Stimulated activated naive CD8-positive, alpha-beta T cell treated with anti-CD3 and anti-CD28 coated beads, Interleukin-15, amount 100 ng/mL, for 72 hours (primary cell): ENCODE measurements at regions not wholly inside any gene's neighbourhood (a gene's known extent, or its start where the extent isn't known, plus 50 kb on each side); places are given as distances from the start of the nearest gene placed in this dataset.
"Not testable (repeated sequence)": the region's sequence is repeated elsewhere in the genome, so short reads cannot be mapped to it uniquely, and the experiment has no call there.

Experiments used
- ATAC-seq: fragments of 150-1000 bp; cut with Tn5 transposase; 2 replicates; pipeline ENCODE4 v1.10.0; 2021; ENCODE audit warnings: mild to moderate bottlenecking, moderate library complexity
- DNase-seq, 2 donors: peaks; one replicate each; pipeline ENCODE4 v3.0.0; 2021 to 2022
- H3K27ac Mint-ChIP-seq, 2 donors: one replicate each; pipeline ENCODE4 v1.8.0; 2022; ENCODE audit warnings: mild to moderate bottlenecking in 2 of 2, mixed read lengths in 2 of 2, moderate library complexity in 2 of 2
- H3K27me3 Mint-ChIP-seq: one replicate; pipeline ENCODE4 v1.8.0; 2022; ENCODE audit warnings: mixed read lengths
- H3K4me1 Mint-ChIP-seq: one replicate; pipeline ENCODE4 v1.8.0; 2022; ENCODE audit warnings: mild to moderate bottlenecking, mixed read lengths
- H3K4me3 Mint-ChIP-seq, 2 donors: one replicate each; pipeline ENCODE4 v1.8.0; 2022; ENCODE audit warnings: mild to moderate bottlenecking in 2 of 2, mixed read lengths in 2 of 2, moderate library complexity in 1 of 2
- H3K9me3 Mint-ChIP-seq, 2 donors: one replicate each; pipeline ENCODE4 v1.8.0; 2022; ENCODE audit warnings: mixed read lengths in 2 of 2

DNA sequence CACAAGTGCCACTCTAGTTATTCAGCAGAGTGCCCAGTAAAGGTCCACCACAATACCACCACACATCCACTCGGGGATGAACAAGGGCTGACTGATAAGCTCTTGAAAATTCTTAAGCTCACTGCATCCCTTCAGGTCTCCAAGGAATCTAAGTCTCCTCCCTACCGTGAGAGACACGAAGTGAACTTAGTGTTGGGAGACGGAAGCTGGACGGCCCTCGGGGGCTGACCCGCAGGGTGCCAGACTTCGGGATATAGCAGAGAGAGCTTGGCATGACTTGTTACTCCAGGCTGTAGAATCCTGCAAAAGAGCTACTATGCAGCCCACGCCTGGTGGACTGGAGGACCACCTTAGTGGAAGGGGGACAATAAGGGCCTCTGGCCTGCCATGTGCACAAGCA is 75.1 kb downstream of the LYZL1 start:
- not testable (repeated sequence) for H3K4me1 Mint-ChIP-seq, DNase-seq, ATAC-seq, H3K9me3 Mint-ChIP-seq, H3K27me3 Mint-ChIP-seq, H3K4me3 Mint-ChIP-seq, H3K27ac Mint-ChIP-seq

DNA sequence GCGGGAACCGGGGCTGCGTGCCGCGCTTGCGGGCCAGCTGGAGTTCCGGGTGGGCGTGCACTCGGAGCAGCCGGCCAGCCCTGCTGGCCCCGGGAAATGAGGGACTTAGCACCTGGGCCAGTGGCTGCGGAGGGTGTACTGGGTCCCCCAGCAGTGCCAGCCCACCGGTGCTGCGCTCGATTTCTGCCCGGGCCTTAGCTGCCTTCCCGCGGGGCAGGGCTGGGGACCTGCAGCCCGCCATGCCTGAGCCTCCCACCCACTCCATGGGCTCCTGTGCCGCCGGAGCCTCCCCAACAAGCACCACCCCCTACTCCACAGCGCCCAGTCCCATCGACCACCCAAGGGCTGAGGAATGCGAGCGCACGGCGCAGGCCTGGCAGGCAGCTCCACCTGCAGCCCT is 77.3 kb downstream of the LYZL1 start:
- peaks cover 28% of the 10 kb centered on the region for H3K27me3 Mint-ChIP-seq
- not testable (repeated sequence) for H3K4me1 Mint-ChIP-seq, H3K9me3 Mint-ChIP-seq, ATAC-seq, DNase-seq, H3K4me3 Mint-ChIP-seq, H3K27ac Mint-ChIP-seq

GRCh38 chr10:29369419-29369818 is 80.5 kb downstream of the LYZL1 start:
- H3K9me3 Mint-ChIP-seq: no peaks in the 10 kb centered on the region

GRCh38 chr10:29370097-29371092 is 81.5 kb downstream of the LYZL1 start:
- Mint-ChIP-seq H3K4me1 (no peaks in the 10 kb centered on the region), H3K27me3 (peaks cover 38% of the 10 kb centered on the region), H3K9me3 (no peaks in the 10 kb centered on the region), H3K4me3 (no peak overlapping the region), H3K27ac (no peak overlapping the region)
- DNase-seq: no peak
- no peak for ATAC-seq

More at GRCh38 chr10:29369419-29369818, 80.5 kb downstream of the LYZL1 start:
- H3K27me3 Mint-ChIP-seq: peaks cover 38% of the 10 kb centered on the region
- H3K27ac Mint-ChIP-seq: peak overlapping the region in 1 of 2 donors; percentile 56
- no peak overlapping the region for H3K4me3 Mint-ChIP-seq
- H3K4me1 Mint-ChIP-seq: no peaks in the 10 kb centered on the region
- no peak for ATAC-seq
- no peak for DNase-seq

DNA sequence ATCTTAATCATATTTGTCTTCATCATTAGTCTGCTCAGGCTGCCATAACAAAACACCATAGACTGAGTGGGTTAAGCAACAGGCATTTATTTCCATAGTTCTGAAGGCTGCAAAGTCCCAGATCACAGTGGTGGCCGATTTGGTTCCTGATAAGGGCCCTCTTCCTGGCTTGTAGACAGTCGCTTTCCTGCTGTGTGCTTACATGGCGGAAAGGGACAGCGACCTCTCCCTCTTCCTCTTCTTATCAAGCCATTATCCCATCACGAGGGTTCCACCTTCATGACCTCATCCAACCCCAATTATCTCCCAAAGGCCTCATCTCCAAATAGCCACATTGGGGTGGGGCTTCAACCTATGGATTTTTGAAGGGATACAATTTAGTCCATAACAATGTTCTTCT is 84.0 kb downstream of the LYZL1 start:
- no peaks in the 10 kb centered on the region for H3K4me1 Mint-ChIP-seq
- DNase-seq (no peak), ATAC-seq (no peak)
- no peak overlapping the region for H3K27ac Mint-ChIP-seq
- peaks cover 38% of the 10 kb centered on the region for H3K27me3 Mint-ChIP-seq
- H3K9me3 Mint-ChIP-seq: no peaks in the 10 kb centered on the region
- no peak overlapping the region for H3K4me3 Mint-ChIP-seq

DNA sequence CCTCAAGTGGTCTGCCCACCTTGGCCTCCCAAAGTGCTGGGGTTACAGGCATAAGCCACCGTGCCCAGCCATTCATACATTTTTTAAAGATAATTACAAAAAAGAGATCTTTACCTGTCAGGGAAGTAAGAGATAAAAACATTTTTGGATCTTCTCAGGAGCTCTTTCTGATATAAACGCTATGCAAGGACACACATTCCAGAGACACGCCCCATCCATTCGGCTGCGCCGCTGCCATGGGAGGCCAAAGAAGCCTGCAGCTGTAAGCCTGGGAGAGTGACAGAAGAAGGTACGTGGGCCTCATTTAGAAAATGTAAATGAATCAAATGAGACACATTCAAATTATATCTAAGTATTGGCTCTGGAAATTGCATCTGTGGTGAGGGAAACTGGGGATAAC is 85.3 kb downstream of the LYZL1 start:
- no peak for ATAC-seq
- Mint-ChIP-seq H3K4me1 (no peaks in the 10 kb centered on the region), H3K27me3 (peaks cover 31% of the 10 kb centered on the region), H3K9me3 (no peaks in the 10 kb centered on the region), H3K27ac (peak overlapping the region in 1 of 2 donors; percentile 22), H3K4me3 (no peak overlapping the region)
- no peak for DNase-seq

DNA sequence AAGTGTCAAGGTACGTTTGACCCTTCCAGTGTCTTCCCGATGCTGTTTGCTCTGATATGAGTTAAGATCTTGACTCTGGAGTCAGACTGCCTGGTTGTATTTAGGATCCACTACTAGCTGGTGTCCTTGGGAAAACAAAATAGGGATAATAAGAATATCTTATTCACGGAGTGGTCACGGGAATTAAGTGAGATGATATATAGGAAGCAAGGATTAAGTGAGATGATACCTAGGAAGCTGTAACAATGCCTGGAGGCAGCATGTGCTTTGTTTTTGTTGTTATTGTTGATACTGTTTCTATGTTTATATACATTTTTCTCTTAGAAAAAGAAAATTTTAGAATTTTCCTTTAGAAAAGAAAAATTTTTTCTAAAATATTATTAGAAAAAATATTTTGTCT is 87.0 kb downstream of the LYZL1 start:
- DNase-seq (no peak), ATAC-seq (no peak)
- H3K27me3 Mint-ChIP-seq: peaks cover 13% of the 10 kb centered on the region
- H3K27ac Mint-ChIP-seq: no peak overlapping the region
- peaks cover 12% of the 10 kb centered on the region for H3K4me1 Mint-ChIP-seq
- H3K9me3 Mint-ChIP-seq: no peaks in the 10 kb centered on the region
- H3K4me3 Mint-ChIP-seq: no peak overlapping the region

- no peaks in the 10 kb centered on the region for H3K27me3 Mint-ChIP-seq
- no peaks in the 10 kb centered on the region for H3K9me3 Mint-ChIP-seq
- no peak overlapping the region for H3K27ac Mint-ChIP-seq
- ATAC-seq (no peak), DNase-seq (no peak)
- no peak overlapping the region for H3K4me3 Mint-ChIP-seq
- H3K4me1 Mint-ChIP-seq: peaks cover 12% of the 10 kb centered on the region
Observed at GRCh38 chr10:29377333-29377961, 88.6 kb downstream of the LYZL1 start.

- Mint-ChIP-seq H3K4me3 (no peak overlapping the region), H3K27ac (no peak overlapping the region), H3K4me1 (peaks cover 12% of the 10 kb centered on the region), H3K9me3 (no peaks in the 10 kb centered on the region), H3K27me3 (no peaks in the 10 kb centered on the region)
- DNase-seq (no peak), ATAC-seq (no peak)
Observed at GRCh38 chr10:29378106-29378505, 89.2 kb downstream of the LYZL1 start.

DNA sequence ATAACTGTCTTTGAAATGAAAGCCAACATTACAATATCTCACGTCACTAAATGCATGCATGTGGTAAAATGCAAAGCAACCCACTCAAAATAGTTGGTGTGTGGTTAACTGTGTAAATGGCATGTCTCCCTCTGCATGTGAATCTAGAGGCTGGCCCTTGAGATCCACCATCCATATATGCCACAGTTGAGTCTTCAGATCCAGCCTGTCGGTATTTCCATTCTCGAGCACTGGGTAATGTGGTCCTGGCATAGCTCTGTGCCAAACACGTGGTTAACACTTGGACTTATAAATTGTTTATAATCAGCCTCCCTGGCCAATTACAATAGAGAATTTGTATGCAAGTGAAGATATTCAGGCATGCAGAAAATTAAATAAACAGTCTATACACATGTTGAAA is 90.3 kb downstream of the LYZL1 start:
- peaks cover 12% of the 10 kb centered on the region for H3K4me1 Mint-ChIP-seq
- DNase-seq: no peak
- no peak overlapping the region for H3K27ac Mint-ChIP-seq
- H3K27me3 Mint-ChIP-seq: no peaks in the 10 kb centered on the region
- no peaks in the 10 kb centered on the region for H3K9me3 Mint-ChIP-seq
- no peak for ATAC-seq
- H3K4me3 Mint-ChIP-seq: no peak overlapping the region

- peak overlapping the region; percentile 24 to 56 for H3K4me3 Mint-ChIP-seq
- DNase-seq, H3K9me3 Mint-ChIP-seq, H3K27me3 Mint-ChIP-seq: not testable (repeated sequence)
- peak overlapping the region; percentile 55 to 75 for H3K27ac Mint-ChIP-seq
- H3K4me1 Mint-ChIP-seq: peaks cover 12% of the 10 kb centered on the region
- ATAC-seq: peak; percentile 58
Observed at GRCh38 chr10:29379777-29380598, 91.1 kb downstream of the LYZL1 start.

DNA sequence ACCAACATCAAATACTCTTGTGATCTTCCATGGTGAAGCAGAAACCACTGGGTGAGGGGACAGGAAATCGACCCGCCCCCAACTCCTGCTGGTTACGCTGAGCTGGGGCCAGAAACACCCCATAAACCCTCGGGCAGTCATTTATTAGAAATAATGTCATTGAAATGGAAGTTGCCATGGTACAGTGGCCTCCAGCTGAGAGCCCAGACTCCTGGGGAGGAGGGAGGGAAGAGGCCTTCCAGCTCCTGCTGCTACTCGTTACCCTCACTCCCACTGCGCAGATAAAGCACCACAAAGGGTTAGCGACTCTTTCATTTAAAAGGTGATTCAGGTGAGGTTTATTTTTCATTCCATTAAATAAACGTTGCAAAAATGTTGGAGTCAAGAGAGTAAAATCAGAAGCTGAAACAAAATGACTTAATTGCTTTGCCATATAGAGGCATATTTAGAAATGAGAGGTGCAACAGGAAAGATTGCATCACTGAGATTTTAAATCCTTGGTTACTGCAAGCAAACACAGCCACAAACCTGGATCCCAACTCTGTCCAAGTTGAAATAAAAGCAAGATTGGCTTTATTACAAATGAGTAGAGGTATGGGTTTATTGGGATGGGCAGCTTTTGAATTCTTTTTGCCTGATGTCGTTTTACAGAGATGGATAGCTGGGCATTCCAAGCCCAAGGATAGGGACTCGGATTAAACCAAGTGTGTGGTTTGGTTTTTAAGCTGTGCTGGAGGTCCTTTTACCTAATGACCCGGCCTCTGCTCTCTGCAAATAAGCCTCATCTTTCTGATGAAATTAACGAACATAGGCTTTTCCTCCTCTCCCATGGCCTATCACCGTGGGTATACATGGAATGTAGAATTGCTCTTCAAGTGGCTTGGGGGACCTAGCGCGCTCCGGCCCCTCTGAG is 92.0 kb downstream of the LYZL1 start:
- not testable (repeated sequence) for DNase-seq, H3K9me3 Mint-ChIP-seq, H3K27me3 Mint-ChIP-seq
- peak overlapping the region; percentile 24 to 56 for H3K4me3 Mint-ChIP-seq
- peaks cover 12% of the 10 kb centered on the region for H3K4me1 Mint-ChIP-seq
- peak overlapping the region; percentile 55 to 75 for H3K27ac Mint-ChIP-seq
- peak; percentile 31 for ATAC-seq

DNA sequence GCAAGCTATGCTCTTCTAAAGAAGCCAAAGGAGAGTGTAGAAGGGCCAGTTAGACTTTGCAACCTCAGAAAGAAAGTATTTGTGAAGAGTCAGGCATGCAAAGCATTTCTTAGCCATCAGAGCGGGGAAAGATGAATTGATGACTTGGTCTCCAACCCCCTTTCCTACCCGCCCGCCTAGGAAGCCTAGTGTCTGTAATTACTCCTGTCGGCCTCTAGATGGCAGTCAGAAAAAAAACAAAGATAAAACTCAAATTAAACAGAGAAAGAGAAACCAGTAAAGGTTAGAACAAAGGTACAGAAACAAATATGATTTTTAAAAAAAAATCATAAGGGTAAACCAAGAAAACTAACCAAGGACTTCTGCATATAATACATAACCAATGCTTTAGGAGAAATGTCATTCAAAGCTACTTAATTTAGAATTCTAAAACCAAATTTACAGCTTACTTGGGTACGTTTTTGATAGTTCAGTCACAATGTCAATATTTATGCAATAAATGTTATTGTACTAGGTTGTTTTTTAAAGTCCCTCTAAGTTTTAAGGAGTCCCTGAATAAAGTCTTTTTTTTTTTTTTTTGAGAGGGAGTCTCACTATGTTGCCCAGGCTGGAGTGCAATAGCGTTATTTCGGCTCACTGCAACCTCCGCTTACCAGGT is 97.6 kb downstream of the LYZL1 start:
- no peaks in the 10 kb centered on the region for H3K9me3 Mint-ChIP-seq
- no peaks in the 10 kb centered on the region for H3K4me1 Mint-ChIP-seq
- H3K27me3 Mint-ChIP-seq: no peaks in the 10 kb centered on the region
- DNase-seq: no peak
- no peak for ATAC-seq
- H3K27ac Mint-ChIP-seq: peak overlapping the region in 1 of 2 donors; percentile 13
- H3K4me3 Mint-ChIP-seq: no peak overlapping the region

- H3K4me1 Mint-ChIP-seq: no peaks in the 10 kb centered on the region
- H3K9me3 Mint-ChIP-seq: no peaks in the 10 kb centered on the region
- no peak for DNase-seq
- no peak overlapping the region for H3K4me3 Mint-ChIP-seq
- no peak for ATAC-seq
- H3K27ac Mint-ChIP-seq: no peak overlapping the region
- no peaks in the 10 kb centered on the region for H3K27me3 Mint-ChIP-seq
Observed at GRCh38 chr10:29387269-29387668, 98.4 kb downstream of the LYZL1 start.
